Transverse colon (tissue), 4 donors: ENCODE measurements at regions not wholly inside any gene's neighbourhood (a gene's known extent, or its start where the extent isn't known, plus 50 kb on each side); places are given as distances from the start of the nearest gene placed in this dataset.

Experiments used
- DNase-seq: peaks from one replicate; pipeline ENCODE4 v3.0.0-alpha.2; 2019
- H3K27ac ChIP-seq, 4 donors: fragments of 200-600 bp; sonication (generic); 2 replicates each; pipeline ENCODE4 v1.5.1; 2016 to 2018; ENCODE audit warnings: inconsistent platforms in 4 of 4
- H3K27me3 ChIP-seq: fragments of 200-600 bp; sonication (generic); 2 replicates; pipeline ENCODE4 v1.5.1; 2017; ENCODE audit warnings: inconsistent platforms
- H3K36me3 ChIP-seq, 4 donors: fragments of 200-600 bp; sonication (generic); 2 replicates each; pipeline ENCODE4 v1.5.1; 2017 to 2019; ENCODE audit warnings: inconsistent platforms in 4 of 4
- H3K4me1 ChIP-seq, 4 donors: fragments of 200-600 bp; sonication (generic); 2 replicates each; pipeline ENCODE4 v1.5.1; 2017 to 2020; ENCODE audit warnings: inconsistent platforms in 4 of 4
- H3K4me3 ChIP-seq, 4 donors: fragments of 200-600 bp; sonication (generic); 1 replicate in 1 of 4; 2 replicates in 3 of 4; pipeline versions ENCODE4 v1.5.1 to v1.6.1; 2017 to 2019; ENCODE audit warnings: inconsistent platforms in 4 of 4
- H3K9me3 ChIP-seq, 2 donors: fragments of 200-600 bp; sonication (generic); 2 replicates each; pipeline ENCODE4 v1.5.1; 2017 to 2019; ENCODE audit warnings: inconsistent platforms in 2 of 2
- CTCF ChIP-seq, 5 experiments: fragments of 200-600 bp in 3 of 5; fragments of 450-650 bp in 2 of 5; sonication (generic) in 3 of 5; IDR thresholded peaks; 1 replicate in 2 of 5; 2 replicates in 3 of 5; pipeline ENCODE4 v1.5.1; 2016 to 2017; ENCODE audit warnings: antibody characterized with exemption in 5 of 5, inconsistent platforms in 3 of 5, mild to moderate bottlenecking in 2 of 5, moderate library complexity in 1 of 5
- EP300 ChIP-seq: sonication (generic); formaldehyde crosslinking; IDR thresholded peaks from one replicate; pipeline ENCODE4 v1.6.1; 2017; ENCODE audit warnings: antibody characterized with exemption, low read depth
- POLR2A ChIP-seq: fragments of 450-650 bp; IDR thresholded peaks from one replicate; pipeline ENCODE4 v1.6.1; 2016; ENCODE audit warnings: antibody characterized with exemption, mild to moderate bottlenecking, moderate library complexity
- POLR2AphosphoS5 ChIP-seq, 3 donors: sonication (generic); formaldehyde crosslinking; IDR thresholded peaks; one replicate each; pipeline ENCODE4 v1.6.1; 2016; ENCODE audit warnings: antibody characterized with exemption in 3 of 3
- WGBS, 2 donors: methylation state at CpG; one replicate each; pipeline ENCODE4 v1.1.5; 2018; ENCODE audit warnings: low coverage in 1 of 2; 5-methylcytosine and 5-hydroxymethylcytosine counted together
- in situ Hi-C, 4 donors: fragments of 200-750 bp; cut with MboI; loops; one replicate each; pipeline versions ENCODE4 v1.15.0 to v1.15.1; 2017; ENCODE audit warnings: low sequenced_read_pairs in 3 of 4, low pct_ligation_motif_present in 1 of 4, low pct_unique_long_range_greater_than_20kb in 1 of 4
- intact Hi-C: fragments of 100-400 bp; cut with DNase I; formaldehyde crosslinking; loops from one replicate; pipeline ENCODE4 v1.15.1; 2023; ENCODE audit warnings: low total_unique reads

GRCh38 chr5:174236070-174236469 lies 190.6 kb downstream of the NSG2 start:
- Histone ChIP-seq H3K4me3 (no peak overlapping the region), H3K27ac (no peak overlapping the region), H3K36me3 (no peaks in the 10 kb centered on the region), H3K9me3 (no peaks in the 10 kb centered on the region), H3K4me1 (no peaks in the 10 kb centered on the region), H3K27me3 (no peaks in the 10 kb centered on the region)
- in situ Hi-C loops = no loop called here
- no peak for DNase-seq
- intact Hi-C loops = no loop called here
- 64 to 70% methylated on average over 1 to 5 of the region's 5 CpGs for WGBS, 2 donors
- TF ChIP-seq POLR2AphosphoS5 (IDR thresholded peaks at IDR 0.05) (no peak), CTCF (IDR thresholded peaks at IDR 0.05) (no peak), EP300 (no peak), POLR2A (no peak)

- TF ChIP-seq CTCF (IDR thresholded peaks at IDR 0.05) (no peak), EP300 (no peak), POLR2A (no peak), POLR2AphosphoS5 (IDR thresholded peaks at IDR 0.05) (no peak)
- H3K36me3 ChIP-seq = no peaks in the 10 kb centered on the region
- intact Hi-C loops (no loop called here), in situ Hi-C loops (no loop called here)
- H3K27ac ChIP-seq = no peak overlapping the region
- no peak overlapping the region for H3K4me3 ChIP-seq
- no peak for DNase-seq
- no peaks in the 10 kb centered on the region for H3K27me3 ChIP-seq
- 67% methylated on average over 4 of the region's 4 CpGs; no CpG with 5 or more reads in 1 of the 2 donors for WGBS, 2 donors
- no peaks in the 10 kb centered on the region for H3K9me3 ChIP-seq
- H3K4me1 ChIP-seq = no peaks in the 10 kb centered on the region
Measured at GRCh38 chr5:174239718-174240117, 194.2 kb downstream of the NSG2 start.

GRCh38 chr5:174242573-174242972 lies 197.1 kb downstream of the NSG2 start:
- Histone ChIP-seq H3K4me3 (no peak overlapping the region), H3K36me3 (no peaks in the 10 kb centered on the region), H3K9me3 (no peaks in the 10 kb centered on the region), H3K27ac (no peak overlapping the region), H3K4me1 (no peaks in the 10 kb centered on the region), H3K27me3 (no peaks in the 10 kb centered on the region)
- in situ Hi-C loops (no loop called here), intact Hi-C loops (no loop called here)
- 85% methylated on average over 3 of the region's 3 CpGs; no CpG with 5 or more reads in 1 of the 2 donors for WGBS, 2 donors
- TF ChIP-seq EP300 = no peak
- no peak for TF ChIP-seq POLR2AphosphoS5 (IDR thresholded peaks at IDR 0.05)
- no peak for TF ChIP-seq CTCF (IDR thresholded peaks at IDR 0.05)
- no peak for TF ChIP-seq POLR2A
- DNase-seq = no peak

GRCh38 chr5:174243904-174244303 lies 198.4 kb downstream of the NSG2 start:
- 27 to 54% methylated on average over 2 of the region's 2 CpGs for WGBS, 2 donors
- H3K4me1 ChIP-seq = no peaks in the 10 kb centered on the region
- in situ Hi-C loops = no loop called here
- H3K27me3 ChIP-seq = no peaks in the 10 kb centered on the region
- H3K9me3 ChIP-seq = no peaks in the 10 kb centered on the region
- intact Hi-C loops = no loop called here
- no peak overlapping the region for H3K4me3 ChIP-seq
- no peaks in the 10 kb centered on the region for H3K36me3 ChIP-seq
- no peak overlapping the region for H3K27ac ChIP-seq
- DNase-seq = no peak
- TF ChIP-seq POLR2AphosphoS5 (IDR thresholded peaks at IDR 0.05) (no peak), EP300 (no peak), POLR2A (no peak), CTCF (IDR thresholded peaks at IDR 0.05) (no peak)
